ENCODE measurements at regions not wholly inside any gene's neighbourhood (a gene's known extent, or its start where the extent isn't known, plus 50 kb on each side); places are given as distances from the start of the nearest gene placed in this dataset.
"Not testable (repeated sequence)": the region's sequence is repeated elsewhere in the genome, so short reads cannot be mapped to it uniquely, and the experiment has no call there.

GRCh38 chr6:68069921-68070710 lies 565.0 kb upstream of the ADGRB3 start:
- Histone ChIP-seq H3K4me1 (ENCODE audit: control insufficient read depth in 2 of 3, insufficient read depth in 2 of 3, low read depth in 1 of 3, low read length in 3 of 3) (no peaks in the 10 kb centered on the region), H3K27ac (ENCODE audit: low read depth in 2 of 2, low read length in 2 of 2) (no peak overlapping the region), H3K27me3 (ENCODE audit: control insufficient read depth, insufficient read depth, low read length) (no peaks in the 10 kb centered on the region), H3K9ac (ENCODE audit: low read length in 3 of 3) (no peak overlapping the region), H3K36me3 (ENCODE audit: control insufficient read depth in 2 of 3, insufficient read depth in 3 of 3, low read length in 3 of 3) (no peaks in the 10 kb centered on the region), H3K9me3 (ENCODE audit: control insufficient read depth in 2 of 3, insufficient read depth in 1 of 3, low read length in 3 of 3) (no peaks in the 10 kb centered on the region), H3K4me3 (ENCODE audit: low read length in 3 of 3) (no peak overlapping the region)
- no peak for DNase-seq
- no peak for TF ChIP-seq CTCF (IDR thresholded peaks at IDR 0.05; ENCODE audit: borderline replicate concordance, extremely low read depth, insufficient read depth)
- FAIRE-seq: no peak
- intact Hi-C loops (cut with DNase I): no loop called here

GRCh38 chr6:68059899-68060298 lies 575.2 kb upstream of the ADGRB3 start:
- no peak for TF ChIP-seq CTCF (IDR thresholded peaks at IDR 0.05; ENCODE audit: borderline replicate concordance, extremely low read depth, insufficient read depth)
- Histone ChIP-seq H3K4me3 (ENCODE audit: low read length in 3 of 3) (no peak overlapping the region), H3K27me3 (ENCODE audit: control insufficient read depth, insufficient read depth, low read length) (no peaks in the 10 kb centered on the region), H3K4me1 (ENCODE audit: control insufficient read depth in 2 of 3, insufficient read depth in 2 of 3, low read depth in 1 of 3, low read length in 3 of 3) (no peaks in the 10 kb centered on the region), H3K36me3 (ENCODE audit: control insufficient read depth in 2 of 3, insufficient read depth in 3 of 3, low read length in 3 of 3) (no peaks in the 10 kb centered on the region), H3K9ac (ENCODE audit: low read length in 3 of 3) (no peak overlapping the region), H3K27ac (ENCODE audit: low read depth in 2 of 2, low read length in 2 of 2) (no peak overlapping the region), H3K9me3 (ENCODE audit: control insufficient read depth in 2 of 3, insufficient read depth in 1 of 3, low read length in 3 of 3) (no peaks in the 10 kb centered on the region)
- DNase-seq (no peak), FAIRE-seq (no peak)
- intact Hi-C loops (cut with DNase I): no loop called here

- FAIRE-seq: no peak
- intact Hi-C loops (cut with DNase I): no loop called here
- Histone ChIP-seq H3K9ac (ENCODE audit: low read length in 3 of 3) (no peak overlapping the region), H3K36me3 (ENCODE audit: control insufficient read depth in 2 of 3, insufficient read depth in 3 of 3, low read length in 3 of 3) (no peaks in the 10 kb centered on the region), H3K4me1 (ENCODE audit: control insufficient read depth in 2 of 3, insufficient read depth in 2 of 3, low read depth in 1 of 3, low read length in 3 of 3) (no peaks in the 10 kb centered on the region), H3K27ac (ENCODE audit: low read depth in 2 of 2, low read length in 2 of 2) (no peak overlapping the region), H3K9me3 (ENCODE audit: control insufficient read depth in 2 of 3, insufficient read depth in 1 of 3, low read length in 3 of 3) (no peaks in the 10 kb centered on the region), H3K27me3 (ENCODE audit: control insufficient read depth, insufficient read depth, low read length) (no peaks in the 10 kb centered on the region), H3K4me3 (ENCODE audit: low read length in 3 of 3) (no peak overlapping the region)
- no peak for DNase-seq
- no peak for TF ChIP-seq CTCF (IDR thresholded peaks at IDR 0.05; ENCODE audit: borderline replicate concordance, extremely low read depth, insufficient read depth)
Measured at GRCh38 chr6:68059261-68059660, 575.8 kb upstream of the ADGRB3 start.

GRCh38 chr6:68056596-68056995 lies 578.5 kb upstream of the ADGRB3 start:
- H3K4me3 ChIP-seq (ENCODE audit: low read length in 3 of 3); DNase-seq; FAIRE-seq; H3K36me3 ChIP-seq (ENCODE audit: control insufficient read depth in 2 of 3, insufficient read depth in 3 of 3, low read length in 3 of 3); H3K9ac ChIP-seq (ENCODE audit: low read length in 3 of 3); H3K9me3 ChIP-seq (ENCODE audit: control insufficient read depth in 2 of 3, insufficient read depth in 1 of 3, low read length in 3 of 3); H3K4me1 ChIP-seq (ENCODE audit: control insufficient read depth in 2 of 3, insufficient read depth in 2 of 3, low read depth in 1 of 3, low read length in 3 of 3); H3K27me3 ChIP-seq (ENCODE audit: control insufficient read depth, insufficient read depth, low read length); intact Hi-C loops (cut with DNase I); H3K27ac ChIP-seq (ENCODE audit: low read depth in 2 of 2, low read length in 2 of 2): not testable (repeated sequence)
